Smooth muscle cell of the brain vasculature (primary cell): ENCODE measurements at regions not wholly inside any gene's neighbourhood (a gene's known extent, or its start where the extent isn't known, plus 50 kb on each side); places are given as distances from the start of the nearest gene placed in this dataset.

Experiments used
- DNase-seq: peaks from one replicate; pipeline ENCODE4 v3.0.0-alpha.2; 2012; ENCODE audit warnings: low read depth, low spot score

GRCh38 chr2:64704161-64704560, 50.4 kb upstream of the SERTAD2 start:
- DNase-seq, result no peak

GRCh38 chr2:64704996-64705395, 51.3 kb upstream of the SERTAD2 start:
- DNase-seq, result no peak

- DNase-seq, result no peak
Observed at GRCh38 chr2:64707276-64707675, 53.6 kb upstream of the SERTAD2 start.

- no peak for DNase-seq
Observed at GRCh38 chr2:64708829-64709228, 55.1 kb upstream of the SERTAD2 start.

GRCh38 chr2:64711252-64711800, 57.6 kb upstream of the SERTAD2 start:
- DNase-seq, result no peak

- DNase-seq, result no peak
Observed at GRCh38 chr2:64713686-64714085, 60.0 kb upstream of the SERTAD2 start.

- no peak for DNase-seq
Observed at GRCh38 chr2:64716569-64716968, 62.9 kb upstream of the SERTAD2 start.

- no peak for DNase-seq
Observed at GRCh38 chr2:64718250-64718885, 64.7 kb upstream of the SERTAD2 start.

GRCh38 chr2:64720535-64721319, 67.0 kb upstream of the SERTAD2 start:
- no peak for DNase-seq

GRCh38 chr2:64721320-64721623, 67.6 kb upstream of the SERTAD2 start:
- no peak for DNase-seq

- no peak for DNase-seq
Observed at GRCh38 chr2:64722291-64723044, 68.8 kb upstream of the SERTAD2 start.

- no peak for DNase-seq
Observed at GRCh38 chr2:64727013-64727767, 73.5 kb upstream of the SERTAD2 start.

GRCh38 chr2:64727843-64728463, 74.2 kb upstream of the SERTAD2 start:
- no peak for DNase-seq

- peak; percentile 23 for DNase-seq
Observed at GRCh38 chr2:64730551-64731262, 77.0 kb upstream of the SERTAD2 start.

GRCh38 chr2:64731263-64731643, 77.5 kb upstream of the SERTAD2 start:
- no peak for DNase-seq

GRCh38 chr2:64731746-64732145, 78.0 kb upstream of the SERTAD2 start:
- DNase-seq, result no peak

GRCh38 chr2:64732146-64732545, 78.4 kb upstream of the SERTAD2 start:
- no peak for DNase-seq

- no peak for DNase-seq
Observed at GRCh38 chr2:64735504-64735903, 81.8 kb upstream of the SERTAD2 start.

- DNase-seq, result no peak
Observed at GRCh38 chr2:64737547-64737946, 83.8 kb upstream of the SERTAD2 start.

GRCh38 chr2:64738026-64738425, 84.3 kb upstream of the SERTAD2 start:
- no peak for DNase-seq

- DNase-seq, result no peak
Observed at GRCh38 chr2:64742678-64743077, 89.0 kb upstream of the SERTAD2 start.
